ENCODE measurements at regions not wholly inside any gene's neighbourhood (a gene's known extent, or its start where the extent isn't known, plus 50 kb on each side); places are given as distances from the start of the nearest gene placed in this dataset.

DNA sequence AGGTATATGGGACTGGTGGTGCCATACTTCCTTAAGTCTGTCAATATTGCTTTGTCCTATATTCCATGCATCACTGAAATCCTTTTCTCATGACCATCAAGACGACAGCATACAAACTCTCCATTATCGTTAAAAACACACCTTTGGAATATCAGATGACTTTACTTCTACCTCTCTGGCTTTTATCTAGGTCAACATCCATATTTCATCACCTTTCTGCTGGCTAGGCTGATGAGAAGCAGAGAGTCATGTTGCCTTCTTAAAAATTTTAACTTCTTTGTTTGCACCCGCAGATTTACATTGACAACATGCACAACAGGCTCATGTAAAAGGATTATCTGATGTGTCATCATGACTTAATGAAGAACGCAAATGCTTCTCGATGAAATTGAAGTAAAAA is 771.4 kb downstream of the OLFM4 start:
- Mint-ChIP-seq H3K27me3 (ENCODE audit: low read depth) (peaks cover 2% of the 10 kb centered on the region), H3K36me3 (ENCODE audit: low read depth) (peaks cover 2% of the 10 kb centered on the region), H3K27ac (ENCODE audit: unreplicated experiment) (no peak overlapping the region), H3K9me3 (ENCODE audit: low read depth) (peaks cover 4% of the 10 kb centered on the region), H3K4me1 (ENCODE audit: low read depth) (no peaks in the 10 kb centered on the region), H3K4me3 (ENCODE audit: unreplicated experiment) (no peak overlapping the region)
- TF ChIP-seq, protein P1, sequence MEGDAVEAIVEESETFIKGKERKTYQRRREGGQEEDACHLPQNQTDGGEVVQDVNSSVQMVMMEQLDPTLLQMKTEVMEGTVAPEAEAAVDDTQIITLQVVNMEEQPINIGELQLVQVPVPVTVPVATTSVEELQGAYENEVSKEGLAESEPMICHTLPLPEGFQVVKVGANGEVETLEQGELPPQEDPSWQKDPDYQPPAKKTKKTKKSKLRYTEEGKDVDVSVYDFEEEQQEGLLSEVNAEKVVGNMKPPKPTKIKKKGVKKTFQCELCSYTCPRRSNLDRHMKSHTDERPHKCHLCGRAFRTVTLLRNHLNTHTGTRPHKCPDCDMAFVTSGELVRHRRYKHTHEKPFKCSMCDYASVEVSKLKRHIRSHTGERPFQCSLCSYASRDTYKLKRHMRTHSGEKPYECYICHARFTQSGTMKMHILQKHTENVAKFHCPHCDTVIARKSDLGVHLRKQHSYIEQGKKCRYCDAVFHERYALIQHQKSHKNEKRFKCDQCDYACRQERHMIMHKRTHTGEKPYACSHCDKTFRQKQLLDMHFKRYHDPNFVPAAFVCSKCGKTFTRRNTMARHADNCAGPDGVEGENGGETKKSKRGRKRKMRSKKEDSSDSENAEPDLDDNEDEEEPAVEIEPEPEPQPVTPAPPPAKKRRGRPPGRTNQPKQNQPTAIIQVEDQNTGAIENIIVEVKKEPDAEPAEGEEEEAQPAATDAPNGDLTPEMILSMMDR (IDR thresholded peaks at IDR 0.05), result no peak
- no peak for DNase-seq (ENCODE audit: low spot score)

DNA sequence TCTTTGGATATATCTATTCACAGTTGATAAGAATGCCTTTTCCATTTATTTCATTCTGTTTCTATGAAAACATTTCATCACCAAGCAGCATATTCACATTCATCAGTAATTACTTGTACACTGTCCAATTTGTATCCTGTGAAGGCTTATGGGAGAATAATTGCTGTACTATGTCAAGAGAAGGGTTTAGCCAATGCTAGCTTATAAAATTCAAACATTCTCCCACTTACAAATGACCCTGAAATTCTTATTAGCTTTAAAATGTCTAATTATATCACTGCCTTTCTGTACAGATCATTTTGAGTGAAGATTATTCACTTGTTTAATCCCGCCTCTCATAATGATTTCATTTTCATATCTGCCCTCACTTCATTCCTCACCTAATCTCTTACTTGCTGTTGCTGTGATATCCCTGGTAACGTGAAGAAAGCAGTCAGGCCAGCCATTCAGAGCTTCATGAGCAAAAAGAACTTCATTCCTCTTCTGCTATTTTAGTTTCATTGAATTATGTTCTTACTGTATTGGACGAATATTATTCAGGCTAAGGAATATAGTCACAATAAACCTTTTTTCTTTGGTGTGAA is 778.7 kb downstream of the OLFM4 start:
- H3K36me3 Mint-ChIP-seq (ENCODE audit: low read depth), result no peaks in the 10 kb centered on the region
- no peaks in the 10 kb centered on the region for H3K4me1 Mint-ChIP-seq (ENCODE audit: low read depth)
- DNase-seq (ENCODE audit: low spot score), result no peak
- H3K27me3 Mint-ChIP-seq (ENCODE audit: low read depth), result no peaks in the 10 kb centered on the region
- TF ChIP-seq, protein P1 (IDR thresholded peaks at IDR 0.05), result no peak
- no peaks in the 10 kb centered on the region for H3K9me3 Mint-ChIP-seq (ENCODE audit: low read depth)
- H3K4me3 Mint-ChIP-seq (ENCODE audit: unreplicated experiment), result no peak overlapping the region
- no peak overlapping the region for H3K27ac Mint-ChIP-seq (ENCODE audit: unreplicated experiment)

DNA sequence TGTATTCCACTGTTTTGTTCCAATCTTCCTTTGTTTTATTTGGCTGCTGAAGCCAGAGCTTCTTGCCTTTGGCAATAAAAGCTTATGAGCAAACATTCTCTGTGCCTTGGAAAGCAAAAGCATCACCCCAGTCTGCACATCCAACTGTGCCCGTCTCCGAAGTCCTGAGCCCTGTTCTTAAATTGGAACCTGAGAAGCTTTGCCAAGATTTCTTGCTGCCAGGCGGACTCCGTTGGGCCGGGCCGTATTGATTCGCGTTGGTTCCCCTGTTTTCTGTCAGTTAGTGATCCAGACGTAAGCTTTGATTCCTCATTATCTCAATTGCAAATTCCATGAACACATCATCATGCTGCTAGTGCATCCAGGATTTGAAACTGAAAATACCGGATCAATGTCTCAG is 793.0 kb downstream of the OLFM4 start:
- Mint-ChIP-seq H3K36me3 (ENCODE audit: low read depth) (no peaks in the 10 kb centered on the region), H3K4me3 (ENCODE audit: unreplicated experiment) (no peak overlapping the region), H3K4me1 (ENCODE audit: low read depth) (no peaks in the 10 kb centered on the region), H3K9me3 (ENCODE audit: low read depth) (no peaks in the 10 kb centered on the region), H3K27me3 (ENCODE audit: low read depth) (no peaks in the 10 kb centered on the region), H3K27ac (ENCODE audit: unreplicated experiment) (no peak overlapping the region)
- DNase-seq (ENCODE audit: low spot score), result no peak
- TF ChIP-seq, protein P1 (IDR thresholded peaks at IDR 0.05), result no peak

DNA sequence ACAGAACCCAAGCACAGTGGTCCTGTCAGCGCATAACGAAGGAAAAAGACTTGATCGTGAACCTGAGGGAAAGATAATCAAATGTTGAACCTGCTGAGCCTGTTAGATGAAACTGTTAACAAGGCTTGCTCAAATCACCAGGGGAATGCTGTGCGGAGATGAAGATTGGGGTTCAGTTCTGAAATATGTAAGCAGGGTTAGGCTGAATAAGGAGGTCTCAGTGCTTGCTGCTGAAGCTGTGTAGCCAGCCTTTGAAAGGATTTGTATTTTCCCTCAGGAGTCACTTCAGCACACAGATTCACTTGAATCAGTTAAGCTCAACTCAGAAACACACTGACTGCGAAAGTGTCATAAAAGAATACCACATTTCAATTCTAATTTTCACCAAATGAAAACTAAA is 793.5 kb downstream of the OLFM4 start:
- DNase-seq (ENCODE audit: low spot score), result no peak
- Mint-ChIP-seq H3K4me3 (ENCODE audit: unreplicated experiment) (no peak overlapping the region), H3K36me3 (ENCODE audit: low read depth) (no peaks in the 10 kb centered on the region), H3K27me3 (ENCODE audit: low read depth) (no peaks in the 10 kb centered on the region), H3K4me1 (ENCODE audit: low read depth) (no peaks in the 10 kb centered on the region), H3K9me3 (ENCODE audit: low read depth) (no peaks in the 10 kb centered on the region), H3K27ac (ENCODE audit: unreplicated experiment) (no peak overlapping the region)
- TF ChIP-seq, protein P1 (IDR thresholded peaks at IDR 0.05), result no peak

DNA sequence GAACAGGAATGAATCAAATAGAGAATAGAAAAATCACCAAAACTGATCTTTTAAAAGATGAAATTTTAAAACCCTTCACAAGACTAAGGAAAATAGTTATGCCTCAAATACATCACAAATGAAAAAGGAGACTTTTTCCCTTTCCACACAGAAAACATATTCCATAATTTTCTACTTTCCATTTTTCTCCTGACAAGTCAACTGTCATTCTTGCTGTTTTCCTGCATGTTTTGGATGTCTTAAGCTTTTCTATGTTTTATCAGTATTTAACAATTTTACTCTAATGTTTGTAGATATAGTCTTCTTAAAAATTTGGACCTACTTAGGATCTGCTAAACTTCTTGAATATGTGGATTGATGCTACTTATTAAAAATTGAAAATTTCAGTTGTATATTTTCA is 810.8 kb downstream of the OLFM4 start:
- H3K4me1 Mint-ChIP-seq (ENCODE audit: low read depth), result no peaks in the 10 kb centered on the region
- TF ChIP-seq, protein P1 (IDR thresholded peaks at IDR 0.05), result no peak
- H3K9me3 Mint-ChIP-seq (ENCODE audit: low read depth), result peaks cover 13% of the 10 kb centered on the region
- no peaks in the 10 kb centered on the region for H3K36me3 Mint-ChIP-seq (ENCODE audit: low read depth)
- no peak for DNase-seq (ENCODE audit: low spot score)
- no peak overlapping the region for H3K27ac Mint-ChIP-seq (ENCODE audit: unreplicated experiment)
- H3K27me3 Mint-ChIP-seq (ENCODE audit: low read depth), result no peaks in the 10 kb centered on the region
- H3K4me3 Mint-ChIP-seq (ENCODE audit: unreplicated experiment), result no peak overlapping the region

All from chondrocyte (in vitro differentiated cells).